SH-SY5Y (cell line): ENCODE measurements at regions not wholly inside any gene's neighbourhood (a gene's known extent, or its start where the extent isn't known, plus 50 kb on each side); places are given as distances from the start of the nearest gene placed in this dataset.

Source experiments
- GATA2 ChIP-seq: IDR thresholded peaks from 2 replicates; pipeline ENCODE4 v1.6.1; 2011; ENCODE audit warnings: mild to moderate bottlenecking, low read depth, low read length
- GATA3 ChIP-seq: IDR thresholded peaks from 2 replicates; pipeline ENCODE4 v1.6.1; 2011; ENCODE audit warnings: low read depth, mild to moderate bottlenecking, low read length, moderate library complexity

DNA sequence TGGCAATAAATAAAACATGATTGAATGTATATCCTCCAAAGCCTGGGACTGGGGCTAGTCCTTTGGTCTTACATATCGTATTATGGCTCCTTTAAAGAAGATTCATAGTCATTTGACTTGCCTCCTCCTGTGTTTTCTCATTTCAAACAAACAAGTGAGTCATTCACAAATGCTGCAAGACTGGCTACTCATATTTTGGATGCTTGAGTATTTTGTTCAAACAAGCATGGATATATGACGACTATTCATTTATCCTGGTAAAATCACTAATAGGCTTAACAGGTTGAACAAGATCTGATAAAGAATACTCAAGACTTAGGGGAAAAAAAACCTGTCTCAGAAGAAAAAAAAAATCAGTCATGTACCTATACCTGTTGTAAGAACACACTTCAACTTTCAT, 111.1 kb upstream of the CCDC28A start:
- TF ChIP-seq GATA2 (no peak), GATA3 (no peak)
